ENCODE measurements at regions not wholly inside any gene's neighbourhood (a gene's known extent, or its start where the extent isn't known, plus 50 kb on each side); places are given as distances from the start of the nearest gene placed in this dataset.

DNA sequence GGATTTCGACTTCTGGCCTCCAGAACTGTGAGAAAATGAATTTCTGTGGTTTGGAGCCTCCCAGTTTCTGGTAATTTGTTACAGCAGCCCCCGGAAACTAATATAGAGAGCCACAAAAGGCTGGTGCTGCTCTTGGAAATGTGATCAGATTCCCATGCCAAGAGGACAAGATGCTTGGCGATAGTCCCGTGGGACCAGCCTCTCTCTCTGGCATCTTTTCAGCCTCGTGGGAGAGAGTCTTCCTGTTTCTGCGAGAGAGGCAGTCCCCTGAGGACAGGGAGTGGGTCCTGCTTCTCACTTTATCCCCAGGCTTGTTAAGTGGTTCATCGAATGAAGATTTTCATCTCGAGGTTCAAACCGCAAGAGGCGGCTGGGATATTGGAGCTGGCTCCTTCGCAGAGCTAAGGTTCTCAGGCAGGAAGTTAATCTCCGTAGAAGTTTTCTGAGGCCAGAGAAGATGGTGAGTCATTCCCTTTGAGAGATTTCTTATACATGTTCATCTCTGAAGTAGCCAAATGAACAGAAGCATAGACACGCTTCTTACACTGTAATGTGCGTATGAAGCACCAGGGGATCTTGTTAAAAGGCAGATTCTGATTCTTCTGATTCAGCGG lies 211.6 kb upstream of the SDK2 start:
- H4K20me1 ChIP-seq (ENCODE audit: insufficient read depth, low read length), result no peaks in the 10 kb centered on the region
- no peak for DNase-seq (ENCODE audit: low spot score)
- no peak for ATAC-seq

More for the DNA sequence above, 211.6 kb upstream of the SDK2 start:
- Histone ChIP-seq H3K27ac (ENCODE audit: extremely low read length, insufficient read depth, low read length) (no peak overlapping the region), H3K36me3 (replicated peaks in 1 of 2; ENCODE audit: control insufficient read depth in 1 of 2, insufficient read depth in 2 of 2, low read length in 2 of 2) (no peaks in the 10 kb centered on the region), H3K9ac (ENCODE audit: insufficient read depth, low read depth, low read length) (no peak overlapping the region), H3K4me2 (ENCODE audit: low read depth, low read length) (no peak overlapping the region), H3K27me3 (ENCODE audit: control insufficient read depth in 1 of 2, insufficient read depth in 2 of 2, low read length in 2 of 2) (no peaks in the 10 kb centered on the region; a peak in 1 of 5 replicates), H3K79me2 (ENCODE audit: insufficient read depth, low read length) (no peaks in the 10 kb centered on the region), H3K4me1 (ENCODE audit: insufficient read depth, low read length) (no peaks in the 10 kb centered on the region), H2AFZ (ENCODE audit: low read length) (no peak overlapping the region), H3K4me3 (replicated peaks in 1 of 3; ENCODE audit: insufficient read depth in 1 of 3, low read depth in 2 of 3, low read length in 3 of 3) (no peak overlapping the region), H3K9me3 (ENCODE audit: low read length) (no peaks in the 10 kb centered on the region)
- FAIRE-seq, result no peak
- TF ChIP-seq, protein P1, sequence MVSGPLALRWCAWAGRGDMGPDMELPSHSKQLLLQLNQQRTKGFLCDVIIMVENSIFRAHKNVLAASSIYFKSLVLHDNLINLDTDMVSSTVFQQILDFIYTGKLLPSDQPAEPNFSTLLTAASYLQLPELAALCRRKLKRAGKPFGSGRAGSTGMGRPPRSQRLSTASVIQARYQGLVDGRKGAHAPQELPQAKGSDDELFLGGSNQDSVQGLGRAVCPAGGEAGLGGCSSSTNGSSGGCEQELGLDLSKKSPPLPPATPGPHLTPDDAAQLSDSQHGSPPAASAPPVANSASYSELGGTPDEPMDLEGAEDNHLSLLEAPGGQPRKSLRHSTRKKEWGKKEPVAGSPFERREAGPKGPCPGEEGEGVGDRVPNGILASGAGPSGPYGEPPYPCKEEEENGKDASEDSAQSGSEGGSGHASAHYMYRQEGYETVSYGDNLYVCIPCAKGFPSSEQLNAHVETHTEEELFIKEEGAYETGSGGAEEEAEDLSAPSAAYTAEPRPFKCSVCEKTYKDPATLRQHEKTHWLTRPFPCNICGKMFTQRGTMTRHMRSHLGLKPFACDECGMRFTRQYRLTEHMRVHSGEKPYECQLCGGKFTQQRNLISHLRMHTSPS (CRISPR knock-in tag; IDR thresholded peaks at IDR 0.05; ENCODE audit: low read depth), result no peak
- no peak for TF ChIP-seq SMARCE1 (IDR thresholded peaks at IDR 0.05; ENCODE audit: borderline replicate concordance)
- TF ChIP-seq ZNF549 (CRISPR knock-in tag; IDR thresholded peaks at IDR 0.05), result no peak
- no peak for TF ChIP-seq ZNF839 (CRISPR knock-in tag; IDR thresholded peaks at IDR 0.05; ENCODE audit: borderline replicate concordance)
- TF ChIP-seq NFE2L2 (IDR thresholded peaks at IDR 0.05; ENCODE audit: low read length), result no peak
- no peak for TF ChIP-seq CREM (IDR thresholded peaks at IDR 0.05)
- no peak for TF ChIP-seq CREM (CRISPR knock-in tag; IDR thresholded peaks at IDR 0.05)
- no peak for TF ChIP-seq RELA (CRISPR knock-in tag; IDR thresholded peaks at IDR 0.05)
- TF ChIP-seq, protein P2, sequence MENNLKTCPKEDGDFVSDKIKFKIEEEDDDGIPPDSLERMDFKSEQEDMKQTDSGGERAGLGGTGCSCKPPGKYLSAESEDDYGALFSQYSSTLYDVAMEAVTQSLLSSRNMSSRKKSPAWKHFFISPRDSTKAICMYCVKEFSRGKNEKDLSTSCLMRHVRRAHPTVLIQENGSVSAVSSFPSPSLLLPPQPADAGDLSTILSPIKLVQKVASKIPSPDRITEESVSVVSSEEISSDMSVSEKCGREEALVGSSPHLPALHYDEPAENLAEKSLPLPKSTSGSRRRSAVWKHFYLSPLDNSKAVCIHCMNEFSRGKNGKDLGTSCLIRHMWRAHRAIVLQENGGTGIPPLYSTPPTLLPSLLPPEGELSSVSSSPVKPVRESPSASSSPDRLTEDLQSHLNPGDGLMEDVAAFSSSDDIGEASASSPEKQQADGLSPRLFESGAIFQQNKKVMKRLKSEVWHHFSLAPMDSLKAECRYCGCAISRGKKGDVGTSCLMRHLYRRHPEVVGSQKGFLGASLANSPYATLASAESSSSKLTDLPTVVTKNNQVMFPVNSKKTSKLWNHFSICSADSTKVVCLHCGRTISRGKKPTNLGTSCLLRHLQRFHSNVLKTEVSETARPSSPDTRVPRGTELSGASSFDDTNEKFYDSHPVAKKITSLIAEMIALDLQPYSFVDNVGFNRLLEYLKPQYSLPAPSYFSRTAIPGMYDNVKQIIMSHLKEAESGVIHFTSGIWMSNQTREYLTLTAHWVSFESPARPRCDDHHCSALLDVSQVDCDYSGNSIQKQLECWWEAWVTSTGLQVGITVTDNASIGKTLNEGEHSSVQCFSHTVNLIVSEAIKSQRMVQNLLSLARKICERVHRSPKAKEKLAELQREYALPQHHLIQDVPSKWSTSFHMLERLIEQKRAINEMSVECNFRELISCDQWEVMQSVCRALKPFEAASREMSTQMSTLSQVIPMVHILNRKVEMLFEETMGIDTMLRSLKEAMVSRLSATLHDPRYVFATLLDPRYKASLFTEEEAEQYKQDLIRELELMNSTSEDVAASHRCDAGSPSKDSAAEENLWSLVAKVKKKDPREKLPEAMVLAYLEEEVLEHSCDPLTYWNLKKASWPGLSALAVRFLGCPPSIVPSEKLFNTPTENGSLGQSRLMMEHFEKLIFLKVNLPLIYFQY (CRISPR knock-in tag; IDR thresholded peaks at IDR 0.05; ENCODE audit: borderline replicate concordance), result no peak
- 61% methylated on average over 15 of the region's 15 CpGs for WGBS (ENCODE audit: low lambda C conversion rate)
- POLR2A ChIA-PET, result no interaction called here
- CTCF ChIA-PET (ENCODE audit: low intra/inter-chr PET ratio, low total read pairs), result no interaction called here
- in situ Hi-C loops (cut with HindIII; ENCODE audit: extremely low pct_ligation_motif_present, low pct_unique_long_range_greater_than_20kb) (no loop called here), intact Hi-C loops (cut with micrococcal nuclease; ENCODE audit: unreplicated experiment) (no loop called here)
- BruUV-seq (replicated peaks), result no TSS peak

Measured in HepG2 (cell line).